ENCODE measurements at regions not wholly inside any gene's neighbourhood (a gene's known extent, or its start where the extent isn't known, plus 50 kb on each side); places are given as distances from the start of the nearest gene placed in this dataset.

DNA sequence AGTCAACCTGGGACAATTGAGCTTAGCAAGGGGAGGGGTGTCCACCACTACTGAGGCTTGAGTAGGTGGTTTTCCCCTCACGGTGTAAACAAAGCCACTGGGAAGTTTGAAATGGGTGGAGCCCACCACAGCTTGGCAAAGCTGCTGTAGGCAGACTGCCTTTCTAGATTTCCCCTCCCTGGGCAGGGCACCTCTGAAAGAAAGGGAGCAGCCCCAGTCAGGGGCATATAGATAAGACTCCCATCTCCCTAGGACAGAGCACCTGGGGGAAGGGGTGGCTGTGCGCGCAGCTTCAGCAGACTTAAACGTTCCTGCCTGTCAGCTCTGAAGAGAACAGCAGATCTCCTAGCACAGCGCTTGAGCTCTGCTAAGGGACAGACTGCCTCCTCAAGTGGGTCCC, 758.4 kb downstream of the LTN1 start:
- no peaks in the 10 kb centered on the region for H3K36me3 ChIP-seq (ENCODE audit: control insufficient read depth in 2 of 2, extremely low read depth in 1 of 2, insufficient read depth in 2 of 2, low read length in 2 of 2)
- no peaks in the 10 kb centered on the region for H3K9me1 ChIP-seq (ENCODE audit: control insufficient read depth, extremely low read depth, insufficient read depth, low read length)
- H3K4me2 ChIP-seq (ENCODE audit: control insufficient read depth, extremely low read depth, insufficient read depth, low read depth, low read length) = no peak overlapping the region
- dilution Hi-C loops (cut with MboI; ENCODE audit: extremely low pct_ligation_motif_present, low sequenced_read_pairs) = no loop called here
- no peak overlapping the region for H3K9ac ChIP-seq (ENCODE audit: control insufficient read depth, extremely low read depth, insufficient read depth, low read length)
- peaks cover 10% of the 10 kb centered on the region for H3K4me1 ChIP-seq (ENCODE audit: control insufficient read depth, extremely low read depth, insufficient read depth, low read length)
- H3K27me3 ChIP-seq (ENCODE audit: control insufficient read depth, extremely low read depth, insufficient read depth, low read length) = no peaks in the 10 kb centered on the region
- H3K27ac ChIP-seq (ENCODE audit: control insufficient read depth, insufficient read depth, low read length) = no peak overlapping the region
- FAIRE-seq = no peak
- no peaks in the 10 kb centered on the region for H3K9me3 ChIP-seq (ENCODE audit: control insufficient read depth, low read depth, low read length)
- H2AFZ ChIP-seq (ENCODE audit: control insufficient read depth, low read length) = no peak overlapping the region
- H3K79me2 ChIP-seq (ENCODE audit: control insufficient read depth, insufficient read depth, low read length) = no peaks in the 10 kb centered on the region
- no peak overlapping the region for H3K4me3 ChIP-seq (ENCODE audit: control insufficient read depth in 2 of 3, extremely low read depth in 1 of 3, insufficient read depth in 2 of 3, low read depth in 1 of 3, low read length in 3 of 3)
- DNase-seq (ENCODE audit: low read depth, low spot score) = no peak
- no peaks in the 10 kb centered on the region for H4K20me1 ChIP-seq (ENCODE audit: control insufficient read depth, extremely low read depth, insufficient read depth, low read length)
- TF ChIP-seq CTCF (optimal IDR thresholded peaks at IDR 0.05 in 1 of 3, IDR thresholded peaks at IDR 0.05 in 1 of 3, conservative IDR thresholded peaks at IDR 0.05 in 1 of 3; ENCODE audit: extremely low read depth in 1 of 3, insufficient read depth in 2 of 3, low read length in 3 of 3) (no peak), EZH2 (IDR thresholded peaks at IDR 0.05; ENCODE audit: low read length) (no peak)

GRCh38 chr21:28233536-28234220, 759.0 kb downstream of the LTN1 start:
- Histone ChIP-seq H2AFZ (ENCODE audit: control insufficient read depth, low read length) (no peak overlapping the region), H3K9me3 (ENCODE audit: control insufficient read depth, low read depth, low read length) (no peaks in the 10 kb centered on the region), H3K27ac (ENCODE audit: control insufficient read depth, insufficient read depth, low read length) (no peak overlapping the region), H3K79me2 (ENCODE audit: control insufficient read depth, insufficient read depth, low read length) (no peaks in the 10 kb centered on the region), H3K9ac (ENCODE audit: control insufficient read depth, extremely low read depth, insufficient read depth, low read length) (no peak overlapping the region), H3K4me3 (ENCODE audit: control insufficient read depth in 2 of 3, extremely low read depth in 1 of 3, insufficient read depth in 2 of 3, low read depth in 1 of 3, low read length in 3 of 3) (no peak overlapping the region), H3K4me2 (ENCODE audit: control insufficient read depth, extremely low read depth, insufficient read depth, low read depth, low read length) (no peak overlapping the region), H4K20me1 (ENCODE audit: control insufficient read depth, extremely low read depth, insufficient read depth, low read length) (no peaks in the 10 kb centered on the region), H3K4me1 (ENCODE audit: control insufficient read depth, extremely low read depth, insufficient read depth, low read length) (peaks cover 9% of the 10 kb centered on the region), H3K27me3 (ENCODE audit: control insufficient read depth, extremely low read depth, insufficient read depth, low read length) (no peaks in the 10 kb centered on the region), H3K36me3 (ENCODE audit: control insufficient read depth in 2 of 2, extremely low read depth in 1 of 2, insufficient read depth in 2 of 2, low read length in 2 of 2) (no peaks in the 10 kb centered on the region), H3K9me1 (ENCODE audit: control insufficient read depth, extremely low read depth, insufficient read depth, low read length) (no peaks in the 10 kb centered on the region)
- dilution Hi-C loops (cut with MboI; ENCODE audit: extremely low pct_ligation_motif_present, low sequenced_read_pairs) = no loop called here
- no peak for DNase-seq (ENCODE audit: low read depth, low spot score)
- no peak for FAIRE-seq
- TF ChIP-seq EZH2 (IDR thresholded peaks at IDR 0.05; ENCODE audit: low read length) = no peak
- TF ChIP-seq CTCF (optimal IDR thresholded peaks at IDR 0.05 in 1 of 3, IDR thresholded peaks at IDR 0.05 in 1 of 3, conservative IDR thresholded peaks at IDR 0.05 in 1 of 3; ENCODE audit: extremely low read depth in 1 of 3, insufficient read depth in 2 of 3, low read length in 3 of 3) = no peak
